ENCODE measurements at regions not wholly inside any gene's neighbourhood (a gene's known extent, or its start where the extent isn't known, plus 50 kb on each side); places are given as distances from the start of the nearest gene placed in this dataset.

GRCh38 chr2:120659275-120659977 is 76.2 kb upstream of the GLI2 start:
- Histone ChIP-seq H3K27me3 (replicated peaks; ENCODE audit: insufficient read depth, low read length) (no peaks in the 10 kb centered on the region), H3K4me1 (ENCODE audit: low read length) (no peaks in the 10 kb centered on the region)

GRCh38 chr2:120660056-120660694 is 75.5 kb upstream of the GLI2 start:
- Histone ChIP-seq H3K27ac (ENCODE audit: low read length) (no peak overlapping the region), H2AFZ (ENCODE audit: low read length) (no peak overlapping the region), H3F3A (ENCODE audit: insufficient read depth, low read length) (no peaks in the 10 kb centered on the region), H3K9me2 (replicated peaks; ENCODE audit: insufficient read depth, low read length) (no peaks in the 10 kb centered on the region), H3K4me2 (ENCODE audit: low read depth, low read length) (no peak overlapping the region), H3K79me2 (ENCODE audit: low read length) (no peaks in the 10 kb centered on the region), H3K9ac (ENCODE audit: low read length) (no peak overlapping the region), H3K9me3 (replicated peaks; ENCODE audit: insufficient read depth, low read length) (no peaks in the 10 kb centered on the region), H3K36me3 (replicated peaks; ENCODE audit: insufficient read depth, low read length) (no peaks in the 10 kb centered on the region), H3K4me3 (ENCODE audit: low read length) (no peak overlapping the region), H3K4me1 (ENCODE audit: low read length) (no peaks in the 10 kb centered on the region), H4K20me1 (ENCODE audit: insufficient read depth, low read length) (no peaks in the 10 kb centered on the region), H3K27me3 (replicated peaks; ENCODE audit: insufficient read depth, low read length) (no peaks in the 10 kb centered on the region)
- no peak for TF ChIP-seq CTCF (IDR thresholded peaks at IDR 0.05; ENCODE audit: low read length)
- no peak for TF ChIP-seq EZH2 (optimal IDR thresholded peaks at IDR 0.05; ENCODE audit: low read depth, low read length)
- TF ChIP-seq EZH2phosphoT487 (IDR thresholded peaks at IDR 0.05; ENCODE audit: low read length) = no peak
- DNase-seq = no peak

More at GRCh38 chr2:120659275-120659977, 76.2 kb upstream of the GLI2 start:
- DNase-seq = no peak
- H3F3A ChIP-seq (ENCODE audit: insufficient read depth, low read length) = no peaks in the 10 kb centered on the region
- TF ChIP-seq CTCF (IDR thresholded peaks at IDR 0.05; ENCODE audit: low read length) (no peak), EZH2 (optimal IDR thresholded peaks at IDR 0.05; ENCODE audit: low read depth, low read length) (no peak), EZH2phosphoT487 (IDR thresholded peaks at IDR 0.05; ENCODE audit: low read length) (no peak)
- H3K79me2 ChIP-seq (ENCODE audit: low read length) = no peaks in the 10 kb centered on the region
- no peak overlapping the region for H3K4me3 ChIP-seq (ENCODE audit: low read length)
- H4K20me1 ChIP-seq (ENCODE audit: insufficient read depth, low read length) = no peaks in the 10 kb centered on the region
- no peaks in the 10 kb centered on the region for H3K9me2 ChIP-seq (replicated peaks; ENCODE audit: insufficient read depth, low read length)
- H3K36me3 ChIP-seq (replicated peaks; ENCODE audit: insufficient read depth, low read length) = no peaks in the 10 kb centered on the region
- H2AFZ ChIP-seq (ENCODE audit: low read length) = no peak overlapping the region
- no peak overlapping the region for H3K4me2 ChIP-seq (ENCODE audit: low read depth, low read length)
- H3K9ac ChIP-seq (ENCODE audit: low read length) = no peak overlapping the region
- H3K27ac ChIP-seq (ENCODE audit: low read length) = no peak overlapping the region
- no peaks in the 10 kb centered on the region for H3K9me3 ChIP-seq (replicated peaks; ENCODE audit: insufficient read depth, low read length)

- no peaks in the 10 kb centered on the region for H3F3A ChIP-seq (ENCODE audit: insufficient read depth, low read length)
- no peaks in the 10 kb centered on the region for H4K20me1 ChIP-seq (ENCODE audit: insufficient read depth, low read length)
- H3K4me3 ChIP-seq (ENCODE audit: low read length) = no peak overlapping the region
- no peak for TF ChIP-seq EZH2 (optimal IDR thresholded peaks at IDR 0.05; ENCODE audit: low read depth, low read length)
- no peak for TF ChIP-seq CTCF (IDR thresholded peaks at IDR 0.05; ENCODE audit: low read length)
- TF ChIP-seq EZH2phosphoT487 (IDR thresholded peaks at IDR 0.05; ENCODE audit: low read length) = no peak
- no peak overlapping the region for H3K4me2 ChIP-seq (ENCODE audit: low read depth, low read length)
- H3K4me1 ChIP-seq (ENCODE audit: low read length) = no peaks in the 10 kb centered on the region
- H3K9ac ChIP-seq (ENCODE audit: low read length) = no peak overlapping the region
- H3K79me2 ChIP-seq (ENCODE audit: low read length) = no peaks in the 10 kb centered on the region
- H2AFZ ChIP-seq (ENCODE audit: low read length) = no peak overlapping the region
- no peaks in the 10 kb centered on the region for H3K27me3 ChIP-seq (replicated peaks; ENCODE audit: insufficient read depth, low read length)
- no peaks in the 10 kb centered on the region for H3K9me2 ChIP-seq (replicated peaks; ENCODE audit: insufficient read depth, low read length)
- no peaks in the 10 kb centered on the region for H3K9me3 ChIP-seq (replicated peaks; ENCODE audit: insufficient read depth, low read length)
- no peak overlapping the region for H3K27ac ChIP-seq (ENCODE audit: low read length)
- H3K36me3 ChIP-seq (replicated peaks; ENCODE audit: insufficient read depth, low read length) = no peaks in the 10 kb centered on the region
- DNase-seq = no peak
These were observed 74.8 kb upstream of the GLI2 start for GRCh38 chr2:120660771-120661459.

All from MM.1S (cell line).